ENCODE measurements at regions not wholly inside any gene's neighbourhood (a gene's known extent, or its start where the extent isn't known, plus 50 kb on each side); places are given as distances from the start of the nearest gene placed in this dataset.
"Not testable (repeated sequence)": the region's sequence is repeated elsewhere in the genome, so short reads cannot be mapped to it uniquely, and the experiment has no call there.

DNA sequence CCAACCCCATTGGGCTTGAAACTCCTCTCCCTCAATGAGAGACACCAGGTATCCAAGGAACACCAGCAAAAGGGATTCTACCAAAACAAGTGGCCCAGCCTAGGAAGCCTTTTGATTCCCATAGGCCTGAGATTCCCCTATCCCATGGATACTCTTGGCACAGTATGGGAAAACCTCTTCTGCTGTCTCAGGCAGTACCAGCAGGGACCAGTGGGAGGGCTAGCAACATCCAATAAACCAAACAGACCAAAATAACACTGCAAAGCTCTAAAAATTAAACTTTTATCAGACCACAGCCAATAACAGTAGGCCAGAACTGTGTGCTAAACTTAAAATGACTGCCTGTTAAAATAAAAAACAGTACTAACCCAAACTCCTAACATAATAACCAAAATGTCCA, 153.9 kb upstream of the CES5A start:
- no peak for DNase-seq (ENCODE audit: insufficient read length, low spot score)
- FAIRE-seq: no peak

DNA sequence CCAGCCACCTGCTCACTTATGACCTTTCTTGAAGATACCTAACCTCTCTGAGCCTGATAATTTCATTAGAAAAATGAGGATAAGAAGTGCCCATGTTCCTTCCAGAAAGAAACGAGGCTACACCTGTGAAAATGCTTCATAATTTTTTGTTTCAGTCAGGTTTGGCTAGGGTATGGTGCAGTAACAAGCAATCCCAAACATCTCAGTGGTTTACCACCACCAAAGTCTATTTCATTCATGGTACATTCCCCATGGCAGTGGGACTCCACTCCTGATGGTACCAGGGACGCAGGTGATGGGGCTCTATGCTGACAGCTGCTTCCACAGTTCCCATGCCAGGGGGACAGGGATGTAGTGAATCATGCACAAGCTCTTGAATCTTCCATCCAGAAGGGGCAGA, 147.6 kb upstream of the CES5A start:
- DNase-seq (ENCODE audit: insufficient read length, low spot score) (no peak), FAIRE-seq (no peak)

DNA sequence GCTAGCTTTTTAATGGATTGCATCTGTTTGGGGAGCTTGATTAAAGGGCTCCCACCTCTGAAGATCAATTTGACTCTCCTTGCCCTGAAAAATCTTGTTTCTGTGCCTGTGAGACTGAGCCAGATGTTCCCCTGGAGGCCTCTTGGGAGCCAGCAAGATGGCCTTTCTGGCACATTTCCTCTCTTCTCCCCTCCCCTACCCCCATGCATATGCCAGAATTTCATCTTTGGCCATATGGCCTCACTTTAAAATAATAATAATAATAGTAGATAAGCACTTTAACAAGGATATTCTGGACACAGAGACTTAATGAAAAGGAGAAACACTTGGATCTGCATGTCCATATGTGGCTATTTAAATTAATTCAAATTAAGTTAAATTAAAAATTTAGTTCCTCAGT, 144.1 kb upstream of the CES5A start:
- FAIRE-seq: no peak

GRCh38 chr16:56013962-56014552, 138.9 kb upstream of the CES5A start:
- DNase-seq (ENCODE audit: insufficient read length, low spot score) (no peak), FAIRE-seq (no peak)

More for the DNA sequence above, 144.1 kb upstream of the CES5A start:
- DNase-seq (ENCODE audit: insufficient read length, low spot score): no peak

DNA sequence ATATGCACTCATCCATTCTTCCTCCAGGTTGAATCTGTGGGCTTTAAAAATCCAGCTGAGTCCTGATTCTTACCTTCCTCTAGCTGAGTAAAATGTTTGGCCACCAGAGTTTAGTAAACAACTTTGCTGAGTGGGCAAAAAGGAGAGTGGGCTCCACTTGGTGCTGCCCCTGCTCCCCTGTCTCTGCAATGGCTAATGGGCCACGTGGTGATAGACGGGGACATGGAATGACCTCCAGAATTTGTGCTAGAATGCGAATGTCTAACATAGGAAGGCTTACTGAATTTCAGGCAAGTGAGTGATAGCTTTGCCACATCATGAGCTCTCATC, 137.3 kb upstream of the CES5A start:
- DNase-seq (ENCODE audit: insufficient read length, low spot score): no peak
- no peak for FAIRE-seq

DNA sequence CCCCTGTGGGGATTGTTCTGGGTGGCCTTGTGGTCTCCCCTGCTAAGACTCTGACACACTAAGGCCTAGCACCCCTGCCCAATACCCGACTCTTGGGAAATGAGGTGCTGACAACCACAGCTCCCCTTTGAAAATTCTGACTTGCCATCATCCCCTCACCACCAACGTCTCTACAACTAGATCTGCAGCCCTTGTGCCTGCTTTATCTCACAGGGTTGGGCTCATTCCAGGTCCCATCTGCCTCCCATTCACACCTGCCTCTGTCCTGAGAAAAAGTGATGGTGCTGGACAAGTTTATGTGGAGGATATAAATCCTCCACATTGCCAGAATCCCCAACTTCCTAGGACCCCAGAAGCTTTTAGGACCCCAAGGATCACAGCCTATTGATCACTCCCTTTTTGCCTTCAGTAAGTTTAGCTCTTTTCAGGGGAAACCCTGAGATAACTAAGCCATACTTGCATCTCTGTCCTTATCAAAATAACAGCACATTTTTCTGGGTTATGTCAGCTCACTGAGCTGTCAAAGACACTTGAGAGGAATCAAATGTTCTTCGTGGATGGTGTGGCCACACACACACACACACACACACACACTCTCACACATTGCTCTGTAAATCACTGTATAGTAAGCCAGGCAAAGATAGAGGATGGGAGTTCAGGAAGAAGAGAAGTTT, 136.8 kb upstream of the CES5A start:
- no peak for DNase-seq (ENCODE audit: insufficient read length, low spot score)
- no peak for FAIRE-seq

GRCh38 chr16:56005958-56006357, 130.8 kb upstream of the CES5A start:
- DNase-seq (ENCODE audit: insufficient read length, low spot score): no peak
- FAIRE-seq: no peak

DNA sequence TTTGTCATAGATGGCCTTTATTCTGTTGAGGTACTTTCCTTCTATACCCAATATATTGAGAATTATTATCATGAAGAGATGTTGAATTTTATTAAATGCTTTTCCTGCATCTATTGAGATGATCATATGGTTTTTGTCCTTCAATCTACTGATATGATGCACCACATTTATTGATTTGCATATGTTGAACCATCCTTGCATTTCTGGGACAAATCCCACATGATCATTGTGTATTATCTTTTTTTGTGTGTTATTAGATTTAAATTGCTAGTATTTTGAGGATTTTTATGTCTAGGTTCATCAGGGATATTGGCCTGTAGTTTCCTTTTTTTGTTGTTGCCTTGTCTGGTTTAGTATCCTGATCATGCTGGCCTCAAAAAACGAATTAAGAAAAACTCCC, 124.5 kb upstream of the CES5A start:
- DNase-seq (ENCODE audit: insufficient read length, low spot score) (no peak), FAIRE-seq (no peak)

GRCh38 chr16:55993088-55993487, 117.9 kb upstream of the CES5A start:
- DNase-seq (ENCODE audit: insufficient read length, low spot score): no peak
- FAIRE-seq: no peak

DNA sequence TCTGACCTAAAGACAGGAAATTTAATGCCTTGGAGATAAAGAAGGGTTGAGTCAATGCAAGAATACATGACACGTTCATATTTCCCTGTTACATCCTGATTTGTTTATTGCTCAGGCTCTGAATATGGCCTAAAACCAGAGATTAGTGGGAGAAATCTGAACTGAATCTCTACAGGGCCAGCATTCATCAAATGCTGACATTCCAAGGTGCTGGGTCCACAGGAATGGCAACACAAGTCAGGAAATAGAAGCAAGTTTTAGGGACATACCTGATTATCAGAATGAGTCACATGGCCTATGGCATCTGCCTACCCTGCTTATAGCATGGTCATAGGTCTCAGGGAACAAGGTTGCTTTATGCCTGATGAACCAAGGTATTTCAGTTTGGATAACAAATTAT, 117.4 kb upstream of the CES5A start:
- no peak for FAIRE-seq
- DNase-seq (ENCODE audit: insufficient read length, low spot score): no peak

- no peak for FAIRE-seq
- no peak for DNase-seq (ENCODE audit: insufficient read length, low spot score)
Observed at GRCh38 chr16:55991843-55992242, 116.7 kb upstream of the CES5A start.

DNA sequence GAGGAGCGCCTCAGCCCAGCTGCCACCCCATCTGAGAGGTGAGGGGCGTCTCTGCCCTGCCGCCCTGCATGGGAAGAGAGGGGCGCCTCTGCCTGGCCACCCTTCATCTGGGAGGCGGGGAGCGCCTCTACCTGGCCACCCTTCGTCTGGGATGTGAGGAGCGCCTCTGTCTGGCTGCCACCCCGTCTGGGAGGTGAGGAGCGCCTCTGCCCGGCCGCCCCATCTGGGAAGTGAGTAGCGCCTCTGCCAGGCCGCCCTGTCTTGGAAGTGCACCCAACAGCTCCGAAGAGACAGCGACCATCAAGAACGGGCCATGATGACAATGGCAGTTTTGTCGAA, 114.4 kb upstream of the CES5A start:
- no peak for DNase-seq (ENCODE audit: insufficient read length, low spot score)
- no peak for FAIRE-seq

DNA sequence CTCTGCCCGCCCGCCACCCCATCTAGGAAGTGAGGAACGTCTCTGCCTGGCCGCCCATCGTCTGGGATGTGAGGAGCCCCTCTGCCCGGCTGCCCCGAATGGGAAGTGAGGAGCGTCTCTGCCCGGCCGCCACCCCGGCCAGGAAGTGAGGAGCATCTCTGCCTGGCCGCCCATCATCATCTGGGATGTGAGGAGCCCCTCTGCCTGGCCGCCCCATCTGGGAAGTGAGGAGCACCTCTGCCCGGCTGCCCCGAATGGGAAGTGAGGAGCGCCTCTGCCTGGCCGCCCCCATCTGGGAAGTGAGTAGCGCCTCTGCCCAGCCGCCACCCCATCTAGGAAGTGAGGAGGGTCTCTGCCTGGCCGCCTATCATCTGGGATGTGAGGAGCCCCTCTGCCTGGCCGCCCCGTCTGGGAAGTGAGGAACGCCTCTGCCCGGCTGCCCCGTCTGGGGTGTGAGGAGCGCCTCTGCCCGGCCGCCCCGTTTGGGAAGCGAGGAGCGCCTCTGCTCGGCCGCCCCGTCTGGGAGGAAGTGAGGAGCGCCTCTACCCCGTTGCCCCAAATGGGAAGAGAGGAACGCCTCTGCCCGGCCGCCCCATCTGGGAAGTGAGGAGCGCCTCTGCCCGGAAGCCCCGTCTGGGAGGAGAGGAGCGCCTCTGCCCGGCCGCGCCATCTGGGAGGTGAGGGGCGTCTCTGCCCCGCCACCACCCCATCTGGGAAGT, 113.8 kb upstream of the CES5A start:
- DNase-seq (ENCODE audit: insufficient read length, low spot score); FAIRE-seq: not testable (repeated sequence)

GRCh38 chr16:55988013-55988412, 112.8 kb upstream of the CES5A start:
- FAIRE-seq (no peak), DNase-seq (ENCODE audit: insufficient read length, low spot score) (no peak)

DNA sequence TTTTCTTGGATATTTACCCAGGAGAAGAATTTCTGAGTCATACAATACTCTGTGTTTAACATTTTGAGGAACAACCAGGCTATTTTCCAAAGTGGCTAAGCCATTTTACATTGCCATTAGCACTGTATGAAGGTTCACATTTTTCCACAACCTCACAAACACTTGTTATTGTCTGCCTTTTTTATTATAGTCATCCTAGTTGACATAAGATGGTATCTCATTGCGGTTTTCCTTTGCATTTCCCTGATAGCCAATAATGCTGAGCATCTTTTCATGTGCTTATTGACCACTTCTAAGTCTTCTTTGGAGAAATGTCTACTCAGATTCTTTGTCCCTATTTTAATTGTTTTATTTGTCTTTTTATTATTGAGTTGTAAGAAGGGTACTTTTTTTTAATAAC, 107.4 kb upstream of the CES5A start:
- DNase-seq (ENCODE audit: insufficient read length, low spot score) (no peak), FAIRE-seq (no peak)

- no peak for FAIRE-seq
- DNase-seq (ENCODE audit: insufficient read length, low spot score): no peak
Observed at GRCh38 chr16:55981557-55981956, 106.4 kb upstream of the CES5A start.

- no peak for DNase-seq (ENCODE audit: insufficient read length, low spot score)
- no peak for FAIRE-seq
Observed at GRCh38 chr16:55976815-55977214, 101.6 kb upstream of the CES5A start.

DNA sequence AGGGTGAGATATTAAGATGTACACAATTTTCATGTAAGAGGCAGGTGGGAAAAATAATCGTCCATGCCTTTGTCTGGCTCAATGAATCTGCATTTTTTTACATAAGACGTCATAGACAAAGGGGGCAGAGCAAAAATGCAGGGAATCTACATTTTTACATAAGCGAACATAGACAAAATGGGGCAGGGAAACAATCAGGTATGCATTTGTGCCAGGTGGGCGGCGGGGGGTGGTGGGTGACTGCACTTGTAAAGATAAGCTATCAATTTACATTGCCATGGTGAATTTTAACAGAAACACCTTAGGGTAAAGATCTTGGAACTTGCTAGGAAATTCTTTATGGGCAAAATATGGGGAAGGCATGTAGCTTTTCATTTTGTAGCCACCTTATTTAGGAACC, 96.3 kb upstream of the CES5A start:
- FAIRE-seq (no peak), DNase-seq (ENCODE audit: insufficient read length, low spot score) (no peak)

GRCh38 chr16:55968221-55968620, 93.0 kb upstream of the CES5A start:
- FAIRE-seq (no peak), DNase-seq (ENCODE audit: insufficient read length, low spot score) (no peak)

DNA sequence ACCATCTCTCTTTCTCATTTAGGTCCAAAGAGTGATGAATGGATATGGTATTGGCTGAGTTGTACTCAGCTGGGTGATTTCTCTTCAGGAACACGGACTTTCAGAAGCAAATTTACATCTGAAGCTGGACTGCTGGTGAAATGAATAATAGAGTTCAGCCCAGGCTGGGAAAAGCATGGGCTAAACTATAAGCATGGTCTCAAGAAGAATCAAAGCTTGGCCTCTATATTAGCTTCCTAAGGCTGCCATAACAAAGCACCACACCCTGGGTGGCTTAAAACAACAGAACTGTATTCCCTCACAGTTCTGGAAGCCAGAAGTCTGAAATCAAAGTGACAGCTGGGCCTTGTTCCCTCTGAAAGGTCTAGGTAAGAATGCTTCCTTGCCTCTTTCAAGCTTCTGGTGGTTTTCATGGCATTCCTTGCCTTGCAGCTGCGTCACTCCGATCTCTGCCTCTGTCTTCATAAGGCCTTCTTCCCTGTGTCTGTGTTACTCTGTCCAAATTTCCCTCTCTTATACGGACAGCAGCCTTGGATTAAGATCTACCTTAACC, 89.8 kb upstream of the CES5A start:
- FAIRE-seq (no peak), DNase-seq (ENCODE audit: insufficient read length, low spot score) (no peak)

- FAIRE-seq: no peak
- no peak for DNase-seq (ENCODE audit: insufficient read length, low spot score)
Observed at GRCh38 chr16:55955845-55956244, 80.7 kb upstream of the CES5A start.

DNA sequence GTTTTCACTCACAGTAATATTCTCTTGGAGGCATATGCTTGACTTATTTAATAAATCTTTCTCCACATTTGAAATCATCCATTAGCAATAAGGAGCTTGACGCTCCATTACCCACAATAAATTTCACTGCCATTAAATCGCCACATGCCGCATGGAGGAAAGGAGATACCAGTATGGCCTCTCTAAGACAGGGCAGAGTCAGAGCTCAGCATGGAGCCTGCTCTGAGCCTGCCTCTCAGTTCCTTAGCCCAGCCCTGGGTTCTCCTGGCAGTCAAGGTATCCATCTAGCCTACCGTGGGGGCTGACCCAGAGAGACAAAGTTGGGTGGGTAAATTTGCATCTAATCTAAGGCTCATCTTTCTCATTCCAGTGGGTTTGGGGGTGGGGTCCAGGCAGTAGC, 80.3 kb upstream of the CES5A start:
- DNase-seq (ENCODE audit: insufficient read length, low spot score) (no peak), FAIRE-seq (no peak)
